SK-N-SH (cell line): ENCODE measurements at regions not wholly inside any gene's neighbourhood (a gene's known extent, or its start where the extent isn't known, plus 50 kb on each side); places are given as distances from the start of the nearest gene placed in this dataset.

Experiments used
- CTCF ChIA-PET: fragments of 300-600, 350-600 bp; formaldehyde crosslinking; extraction: SDS; loops from one replicate; lab custom pipeline; 2021; lab: Yijun Ruan, JAX
- POLR2A ChIA-PET: fragments of 350-600 bp; sonication (Branson Sonifier 250); formaldehyde crosslinking; extraction: SDS; loops from one replicate; lab custom pipeline; 2020; ENCODE audit warnings: antibody characterized with exemption, inconsistent platforms; lab: Yijun Ruan, JAX
- DNase-seq: peaks from one replicate; pipeline ENCODE4 v3.0.0; 2012
- H2AFZ ChIP-seq: fragments of 200-600 bp; sonication (generic); 2 replicates; pipeline ENCODE4 v1.8.1; 2016; ENCODE audit warnings: antibody characterized with exemption, mild to moderate bottlenecking, low read depth
- H3F3A ChIP-seq: fragments of 200-600 bp; sonication (generic); replicated peaks from 2 replicates; pipeline ENCODE3; 2016; ENCODE audit warnings: antibody characterized with exemption, mild to moderate bottlenecking; ENCODE audit not compliant: insufficient read depth
- H3K27ac ChIP-seq, 2 experiments: fragments of 200-500 bp in 1 of 2; fragments of 200-600 bp in 1 of 2; sonication (Bioruptor generic) in 1 of 2; sonication (generic), shearing (Covaris generic) in 1 of 2; 2 replicates each; pipeline versions ENCODE4 v1.5.1 to v1.6.1; 2014 to 2016; ENCODE audit warnings: low read depth in 2 of 2, inconsistent platforms in 1 of 2, low read length in 1 of 2, mild to moderate bottlenecking in 1 of 2, mixed read lengths in 1 of 2
- H3K27me3 ChIP-seq: fragments of 200-600 bp; sonication (generic), shearing (Covaris generic); 2 replicates; pipeline ENCODE4 v1.6.1; 2016; ENCODE audit warnings: mixed run types; ENCODE audit not compliant: insufficient read depth
- H3K36me3 ChIP-seq, 2 experiments: fragments of 200-500 bp in 1 of 2; fragments of 200-600 bp in 1 of 2; sonication (Bioruptor generic) in 1 of 2; sonication (generic) in 1 of 2; replicated peaks in 1 of 2; 2 replicates each; pipeline versions ENCODE3 to v1.5.1; 2014 to 2016; ENCODE audit warnings: low read length in 1 of 2, mild to moderate bottlenecking in 1 of 2; ENCODE audit not compliant: insufficient read depth in 2 of 2, control insufficient read depth in 1 of 2
- H3K4me1 ChIP-seq, 2 experiments: fragments of 200-500 bp in 1 of 2; fragments of 200-600 bp in 1 of 2; sonication (Bioruptor generic) in 1 of 2; sonication (generic), shearing (Covaris generic) in 1 of 2; 2 replicates each; pipeline versions ENCODE4 v1.5.1 to v1.6.1; 2014 to 2016; ENCODE audit warnings: low read depth in 1 of 2, low read length in 1 of 2, mixed run types in 1 of 2; ENCODE audit not compliant: insufficient read depth in 2 of 2, control insufficient read depth in 1 of 2
- H3K4me2 ChIP-seq: fragments of 200-600 bp; sonication (generic), shearing (Covaris generic); 2 replicates; pipeline ENCODE4 v1.6.1; 2017; ENCODE audit warnings: mixed run types
- H3K4me3 ChIP-seq, 2 experiments: fragments of 200-500 bp in 1 of 2; fragments of 200-600 bp in 1 of 2; sonication (Bioruptor generic) in 1 of 2; sonication (generic), shearing (Covaris generic) in 1 of 2; 2 replicates each; pipeline versions ENCODE4 v1.5.1 to v1.8.1; 2014 to 2016; ENCODE audit warnings: low read depth in 2 of 2, inconsistent platforms in 1 of 2, low read length in 1 of 2, mild to moderate bottlenecking in 1 of 2, mixed read lengths in 1 of 2, moderate library complexity in 1 of 2
- H3K79me2 ChIP-seq: fragments of 200-600 bp; sonication (generic); 2 replicates; pipeline ENCODE4 v1.8.1; 2017; ENCODE audit warnings: mild to moderate bottlenecking; ENCODE audit not compliant: insufficient read depth
- H3K9ac ChIP-seq: fragments of 200-600 bp; sonication (generic); 2 replicates; pipeline ENCODE4 v1.6.1; 2017; ENCODE audit warnings: mixed run types
- H3K9me2 ChIP-seq: fragments of 200-600 bp; sonication (generic); 2 replicates; pipeline ENCODE4 v1.6.1; 2017; ENCODE audit warnings: mixed run types
- H3K9me3 ChIP-seq: fragments of 200-600 bp; sonication (generic); 2 replicates; pipeline ENCODE4 v1.6.1; 2017; ENCODE audit warnings: mixed run types, mild to moderate bottlenecking, moderate library complexity
- H4K20me1 ChIP-seq: fragments of 200-600 bp; sonication (generic); 2 replicates; pipeline ENCODE4 v1.6.1; 2017; ENCODE audit warnings: mild to moderate bottlenecking, mixed run types; ENCODE audit not compliant: insufficient read depth
- CHD2 ChIP-seq: fragments of 150-350 bp; IDR thresholded peaks from 2 replicates; pipeline ENCODE4 v1.6.1; 2018; ENCODE audit warnings: low read length; ENCODE audit not compliant: partially characterized antibody
- ELF1 ChIP-seq: IDR thresholded peaks from 2 replicates; pipeline ENCODE4 v1.4.0; 2012
- FOXJ3 ChIP-seq: sonication (generic); formaldehyde crosslinking; IDR thresholded peaks from 2 replicates; pipeline ENCODE4 v1.5.1; 2020; ENCODE audit warnings: mild to moderate bottlenecking, missing genetic modification reagents
- GATA2 ChIP-seq: sonication (generic); formaldehyde crosslinking; IDR thresholded peaks from 2 replicates; pipeline ENCODE4 v1.5.0; 2020; ENCODE audit warnings: mild to moderate bottlenecking, missing genetic modification reagents
- JUND ChIP-seq: IDR thresholded peaks from 2 replicates; pipeline ENCODE4 v1.4.0; 2012
- MXI1 ChIP-seq: IDR thresholded peaks from 2 replicates; pipeline ENCODE4 v1.6.1; 2012; ENCODE audit warnings: mild to moderate bottlenecking, low read depth, low read length, improper control_type of control experiment
- POLR2AphosphoS5 ChIP-seq: IDR thresholded peaks from 2 replicates; pipeline ENCODE4 v1.6.1; 2012; ENCODE audit warnings: low read depth, low read length
- RAD21 ChIP-seq: IDR thresholded peaks from 2 replicates; pipeline ENCODE4 v1.6.1; 2012; ENCODE audit warnings: mild to moderate bottlenecking, low read length
- RCOR1 ChIP-seq: fragments of 150-350 bp; IDR thresholded peaks from 2 replicates; pipeline ENCODE4 v1.6.1; 2017; ENCODE audit warnings: antibody characterized with exemption, low read length
- REST ChIP-seq: IDR thresholded peaks from 2 replicates; pipeline ENCODE4 v1.6.1; 2012; ENCODE audit warnings: mild to moderate bottlenecking, low read depth, low read length, moderate library complexity
- TAF1 ChIP-seq: IDR thresholded peaks from 2 replicates; pipeline ENCODE4 v1.6.1; 2012; ENCODE audit warnings: low read depth, mild to moderate bottlenecking, low read length, moderate library complexity, borderline replicate concordance
- ZBTB33 ChIP-seq: IDR thresholded peaks from 2 replicates; pipeline ENCODE4 v1.4.0; 2012; ENCODE audit warnings: low read depth, borderline replicate concordance
- WGBS: methylation state at CpG from one replicate; pipeline ENCODE4 v1.1.6; 2017; ENCODE audit warnings: low lambda C conversion rate; 5-methylcytosine and 5-hydroxymethylcytosine counted together

- Histone ChIP-seq H3K4me3 (no peak overlapping the region), H3K27ac (no peak overlapping the region), H4K20me1 (no peaks in the 10 kb centered on the region), H3K4me2 (no peak overlapping the region), H3F3A (no peaks in the 10 kb centered on the region), H3K27me3 (no peaks in the 10 kb centered on the region), H3K9ac (no peak overlapping the region), H3K36me3 (no peaks in the 10 kb centered on the region), H2AFZ (no peak overlapping the region), H3K9me2 (no peaks in the 10 kb centered on the region), H3K9me3 (no peaks in the 10 kb centered on the region), H3K79me2 (no peaks in the 10 kb centered on the region), H3K4me1 (peaks cover 0 to 6% of the 10 kb centered on the region in 2 experiments; a peak in 1 of 4 replicates)
- no peak for TF ChIP-seq POLR2AphosphoS5
- TF ChIP-seq RAD21 = no peak
- TF ChIP-seq FOXJ3 = no peak
- no peak for TF ChIP-seq REST
- TF ChIP-seq ZBTB33 = no peak
- no peak for TF ChIP-seq TAF1
- no peak for TF ChIP-seq GATA2
- TF ChIP-seq CHD2 = no peak
- no peak for TF ChIP-seq JUND
- no peak for TF ChIP-seq MXI1
- TF ChIP-seq ELF1 = no peak
- 10% methylated on average over 3 of the region's 3 CpGs for WGBS
- POLR2A ChIA-PET = interaction anchor here (0.8 kb wide), 1 partner anchor 85 kb away, joined by 4 read pairs; no protein-coding TSS in a partner anchor
- CTCF ChIA-PET = interaction anchor here (1.5 kb wide), 1 partner anchor 416 kb away, joined by 4 read pairs; no protein-coding TSS in a partner anchor
- no peak for DNase-seq
Measured at GRCh38 chr1:169019419-169020058, 87.0 kb upstream of the ATP1B1 start.

GRCh38 chr1:169020684-169021083 lies 85.8 kb upstream of the ATP1B1 start:
- Histone ChIP-seq H4K20me1 (no peaks in the 10 kb centered on the region), H3K9me2 (no peaks in the 10 kb centered on the region), H3K27ac (no peak overlapping the region), H2AFZ (no peak overlapping the region), H3K36me3 (no peaks in the 10 kb centered on the region), H3K4me3 (no peak overlapping the region), H3F3A (no peaks in the 10 kb centered on the region), H3K4me2 (no peak overlapping the region), H3K9ac (no peak overlapping the region), H3K79me2 (no peaks in the 10 kb centered on the region), H3K4me1 (peaks cover 0 to 6% of the 10 kb centered on the region in 2 experiments; a peak in 1 of 4 replicates), H3K9me3 (no peaks in the 10 kb centered on the region), H3K27me3 (no peaks in the 10 kb centered on the region)
- DNase-seq = no peak
- POLR2A ChIA-PET = no interaction called here
- TF ChIP-seq RCOR1 = no peak
- TF ChIP-seq JUND = no peak
- CTCF ChIA-PET = interaction anchor here (1.5 kb wide), 1 partner anchor 417 kb away, joined by 4 read pairs; no protein-coding TSS in a partner anchor
